GM12873 (cell line): ENCODE measurements at regions not wholly inside any gene's neighbourhood (a gene's known extent, or its start where the extent isn't known, plus 50 kb on each side); places are given as distances from the start of the nearest gene placed in this dataset.

Experiments
- CTCF ChIP-seq: IDR thresholded peaks from 2 replicates; pipeline ENCODE4 v1.5.1; 2012; ENCODE audit warnings: low read depth, mild to moderate bottlenecking, moderate library complexity, low read length, control low read depth; ENCODE audit not compliant: insufficient read depth; ENCODE audit errors: missing control alignments

- no peak for TF ChIP-seq CTCF
Measured at GRCh38 chr4:173801876-173802661, 272.0 kb upstream of the HAND2 start.

DNA sequence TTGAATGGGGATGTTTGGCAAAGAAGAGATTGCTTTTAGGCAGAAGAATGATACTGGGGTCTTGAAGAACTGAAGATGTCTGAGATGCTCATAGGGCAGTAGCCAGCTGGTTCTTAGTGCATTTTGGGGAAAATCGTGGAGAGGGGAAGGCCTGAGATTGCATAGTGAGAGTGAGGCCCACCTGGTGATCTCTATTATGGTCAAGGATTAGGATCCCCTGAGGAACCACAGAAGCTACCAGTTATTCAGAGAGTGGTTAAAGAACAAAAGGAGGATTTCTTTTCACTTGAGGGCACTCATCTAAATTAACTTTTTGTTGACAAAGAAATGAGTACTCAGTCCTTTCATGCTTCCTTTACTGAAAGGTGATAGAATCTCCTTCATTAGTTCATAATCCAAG, 271.3 kb upstream of the HAND2 start:
- TF ChIP-seq CTCF: no peak

- no peak for TF ChIP-seq CTCF
Measured at GRCh38 chr4:173797296-173797695, 267.3 kb upstream of the HAND2 start.

- no peak for TF ChIP-seq CTCF
Measured at GRCh38 chr4:173794662-173795061, 264.6 kb upstream of the HAND2 start.

GRCh38 chr4:173793937-173794510, 264.0 kb upstream of the HAND2 start:
- no peak for TF ChIP-seq CTCF

DNA sequence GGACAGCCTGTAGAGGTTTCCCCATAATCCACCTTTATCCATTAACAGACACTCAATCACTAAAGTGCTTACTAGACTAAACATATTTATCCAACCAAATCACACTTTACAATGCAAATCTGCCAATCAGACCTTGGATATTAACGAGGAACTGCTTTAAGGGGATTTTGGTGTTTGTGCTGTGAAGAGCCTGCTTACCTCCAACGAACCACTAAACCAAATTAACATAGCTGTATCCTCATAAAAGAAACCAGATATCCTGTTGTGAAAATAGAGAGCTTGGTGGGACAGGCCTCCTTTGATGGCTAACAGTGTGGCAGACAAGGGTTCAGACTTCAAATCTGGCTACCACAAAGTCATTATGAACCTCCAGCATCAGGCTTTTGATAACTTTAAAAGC, 252.6 kb upstream of the HAND2 start:
- no peak for TF ChIP-seq CTCF

DNA sequence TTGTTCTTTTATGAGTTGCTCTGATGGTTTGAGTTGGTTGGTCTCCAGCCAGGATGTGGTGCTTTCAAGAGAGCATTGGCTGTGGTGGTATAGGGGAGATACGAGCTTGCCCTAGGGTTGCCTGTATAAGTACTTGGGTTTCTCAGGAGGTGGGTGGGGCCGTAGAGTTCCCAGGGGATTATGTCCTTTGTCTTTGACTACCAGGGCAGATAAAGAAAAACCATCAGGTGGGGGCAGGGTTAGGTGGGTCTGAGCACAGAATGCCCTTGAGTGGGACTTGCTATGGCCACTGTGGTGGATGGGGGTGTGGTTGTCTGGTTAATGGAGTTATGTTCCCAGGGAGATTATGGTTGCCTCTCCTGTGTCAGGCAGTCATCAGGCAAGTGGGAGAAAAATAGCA, 247.9 kb upstream of the HAND2 start:
- no peak for TF ChIP-seq CTCF
